ENCODE measurements at regions not wholly inside any gene's neighbourhood (a gene's known extent, or its start where the extent isn't known, plus 50 kb on each side); places are given as distances from the start of the nearest gene placed in this dataset.
"Not testable (repeated sequence)": the region's sequence is repeated elsewhere in the genome, so short reads cannot be mapped to it uniquely, and the experiment has no call there.

DNA sequence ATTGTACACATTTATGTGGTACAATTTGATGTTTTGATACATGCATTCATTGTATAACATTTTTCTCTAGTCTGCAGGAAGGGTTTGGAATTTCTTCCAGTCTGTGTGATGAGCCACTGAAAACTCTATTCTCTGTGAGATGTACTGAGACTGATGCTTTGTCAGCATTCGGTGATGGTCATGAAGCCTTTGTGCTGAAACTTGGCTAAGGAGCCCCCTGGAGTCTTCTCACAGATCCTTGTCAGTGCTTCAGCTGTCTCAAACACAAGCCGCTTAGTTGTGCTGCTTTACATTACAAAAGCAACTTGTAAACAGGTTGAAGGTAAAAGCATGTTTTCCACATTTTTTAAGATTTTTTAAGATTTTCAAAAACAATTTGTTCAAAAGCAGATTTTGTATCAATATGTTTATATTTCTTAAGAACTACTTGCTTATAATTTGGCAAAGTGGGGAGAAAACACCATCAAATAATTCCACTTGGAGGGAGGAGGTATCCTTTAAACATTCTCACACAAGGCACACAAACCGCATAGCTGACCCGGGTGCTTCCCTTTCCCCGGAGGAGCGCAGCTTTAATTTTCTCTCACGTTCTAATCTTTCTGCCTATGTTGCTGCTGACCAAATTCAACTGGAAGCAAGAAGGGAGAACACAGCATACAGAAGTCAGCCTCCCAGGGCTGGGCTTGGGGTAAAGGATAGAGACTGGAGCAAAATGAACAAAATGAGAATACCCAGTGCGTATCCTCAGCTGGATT is 249.8 kb upstream of the VSTM2A start:
- no peak for DNase-seq

DNA sequence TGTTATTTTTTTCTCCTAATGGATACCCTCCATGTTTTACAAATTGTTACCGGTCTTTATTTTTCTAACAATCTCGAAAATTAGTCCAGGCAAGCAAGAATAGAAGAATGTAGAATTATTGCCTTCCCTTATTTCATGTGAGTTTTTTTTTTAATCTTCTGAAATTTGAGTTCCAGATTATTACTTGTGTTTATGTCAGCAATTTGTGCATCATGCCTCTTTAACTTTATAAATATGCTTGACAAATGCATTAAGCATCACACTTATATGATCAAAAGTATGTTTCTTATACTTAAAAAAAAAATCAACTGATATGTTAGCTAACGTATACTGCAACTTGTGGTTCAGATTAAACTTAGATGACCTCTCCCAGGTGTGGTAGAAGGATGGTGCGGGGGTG is 242.7 kb upstream of the VSTM2A start:
- no peak for DNase-seq

DNA sequence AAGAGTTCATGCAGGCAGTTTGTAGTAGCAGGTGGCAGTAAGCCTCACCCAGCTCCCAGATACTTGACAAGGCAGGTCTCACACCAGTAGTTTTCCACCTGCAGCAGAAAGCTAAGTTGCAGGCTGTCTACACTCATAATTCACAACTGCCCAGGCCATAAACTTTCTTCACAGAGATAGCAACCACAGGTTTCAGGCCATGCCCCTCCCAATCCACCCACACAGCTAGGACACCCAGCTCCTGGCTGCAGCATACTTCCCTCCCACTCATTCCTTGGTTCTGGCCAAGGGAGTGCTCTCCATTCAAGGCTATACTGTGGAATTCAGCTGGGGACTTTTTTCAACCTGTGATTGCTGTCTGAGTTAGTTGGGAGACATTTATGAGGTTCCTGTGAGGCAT is 226.2 kb upstream of the VSTM2A start:
- DNase-seq: not testable (repeated sequence)

- DNase-seq: no peak
Observed at GRCh38 chr7:54326592-54327167, 215.5 kb upstream of the VSTM2A start.

DNA sequence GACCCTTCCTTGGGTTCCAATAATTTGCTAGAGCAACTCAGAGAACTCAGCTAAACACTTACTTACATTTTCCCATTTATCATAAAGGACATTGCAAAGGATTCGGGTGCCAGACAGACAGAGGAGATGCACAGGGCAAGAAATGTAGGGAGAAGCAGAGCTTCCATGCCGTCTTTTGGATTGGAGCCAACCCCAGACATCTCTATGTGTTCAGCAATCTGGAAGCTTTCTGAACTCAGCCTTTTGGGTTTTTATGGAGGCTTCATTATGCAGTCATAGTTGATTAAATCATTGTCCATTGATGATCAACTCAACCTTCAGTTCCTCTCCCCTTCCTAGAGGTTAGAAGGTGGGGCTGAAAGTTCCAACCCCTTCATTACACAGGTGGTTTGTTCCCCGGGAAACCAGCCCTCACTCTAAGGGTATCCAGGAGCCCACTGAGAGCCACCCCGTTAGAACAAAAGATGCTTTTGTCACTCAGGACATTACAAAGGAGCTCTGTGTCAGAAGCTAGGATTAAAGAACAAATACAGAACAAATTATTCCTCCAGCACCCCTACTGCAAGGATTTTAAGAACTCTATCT is 211.9 kb upstream of the VSTM2A start:
- DNase-seq: peak; percentile 28

GRCh38 chr7:54331311-54331710 is 210.9 kb upstream of the VSTM2A start:
- DNase-seq: peak; percentile 8

- DNase-seq: no peak
Observed at GRCh38 chr7:54332301-54332700, 209.9 kb upstream of the VSTM2A start.

GRCh38 chr7:54333952-54334351 is 208.2 kb upstream of the VSTM2A start:
- no peak for DNase-seq

DNA sequence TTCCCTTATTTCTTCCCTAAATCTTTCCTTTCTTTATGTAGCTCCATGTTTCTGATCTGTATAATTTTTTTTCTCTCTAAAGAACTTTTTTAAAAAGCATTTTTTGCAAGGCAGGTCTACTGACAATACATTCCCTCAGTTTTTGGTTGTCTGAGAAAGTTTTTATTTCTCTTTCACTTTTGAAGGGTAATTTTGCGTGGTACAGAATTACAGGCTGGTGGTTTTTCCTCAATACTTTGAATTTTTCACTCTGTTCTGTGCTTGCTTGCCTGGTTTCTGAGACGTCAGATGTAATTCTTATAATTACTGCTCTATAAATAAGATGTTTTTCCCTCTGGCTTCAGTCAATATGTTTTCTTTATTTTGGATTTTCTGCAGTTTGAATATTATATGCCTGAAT is 205.4 kb upstream of the VSTM2A start:
- DNase-seq: no peak

DNA sequence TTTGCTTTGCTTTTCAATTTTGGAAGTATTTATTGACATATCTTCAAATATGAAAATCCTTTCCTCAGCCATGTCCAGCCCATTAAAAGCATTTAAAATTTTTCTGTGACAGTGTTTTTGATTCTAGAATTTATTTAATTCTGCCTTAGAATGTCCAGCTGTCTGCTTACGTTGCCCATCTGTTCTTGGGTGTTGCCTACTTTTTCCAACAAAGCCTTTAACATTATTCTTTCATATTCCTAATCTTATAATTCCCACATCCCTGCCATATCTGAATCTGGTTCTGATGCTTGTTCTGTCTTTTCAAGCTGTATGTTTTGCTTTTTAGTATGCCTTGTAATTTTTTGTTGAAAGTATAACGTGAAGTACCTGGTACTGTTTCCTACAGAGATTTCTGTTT is 204.7 kb upstream of the VSTM2A start:
- DNase-seq: no peak

- DNase-seq: no peak
Observed at GRCh38 chr7:54338319-54338718, 203.9 kb upstream of the VSTM2A start.

DNA sequence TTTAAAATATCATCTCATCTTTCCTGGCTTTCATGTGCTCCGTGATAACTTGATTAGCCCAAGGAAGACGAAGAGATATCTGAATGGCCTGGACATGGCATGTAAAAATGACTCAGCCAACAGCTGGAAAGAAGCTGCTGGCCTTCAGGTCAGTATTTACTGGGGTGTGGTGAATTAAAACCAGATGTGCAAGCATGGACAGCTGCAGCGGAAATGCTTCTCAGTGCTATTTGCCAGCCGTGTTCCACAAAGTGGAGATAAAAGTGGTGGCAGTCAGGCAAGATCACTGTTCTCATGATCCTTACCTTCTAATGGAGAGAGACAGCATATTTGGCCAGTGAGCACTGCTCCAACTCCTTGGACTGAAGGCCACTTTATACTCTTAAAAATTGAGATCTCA is 203.1 kb upstream of the VSTM2A start:
- no peak for DNase-seq

DNA sequence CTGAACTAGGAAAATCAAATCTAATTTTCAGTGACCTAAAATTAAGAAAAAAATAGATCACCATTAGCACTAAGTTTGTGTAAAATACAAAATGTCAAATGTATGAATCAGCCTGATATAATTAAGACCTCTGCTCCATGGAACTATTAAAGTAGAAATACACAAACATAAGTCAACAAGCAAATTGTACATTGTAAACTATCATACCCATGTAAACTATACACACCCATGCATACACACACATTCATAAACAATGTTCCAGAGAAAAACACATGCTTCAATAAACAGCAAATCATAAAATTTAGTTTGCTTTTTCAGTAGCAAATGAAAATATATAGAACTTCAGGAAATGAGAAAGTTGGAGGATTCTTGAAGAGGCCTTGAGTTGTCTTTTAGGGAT is 199.7 kb upstream of the VSTM2A start:
- DNase-seq: no peak

DNA sequence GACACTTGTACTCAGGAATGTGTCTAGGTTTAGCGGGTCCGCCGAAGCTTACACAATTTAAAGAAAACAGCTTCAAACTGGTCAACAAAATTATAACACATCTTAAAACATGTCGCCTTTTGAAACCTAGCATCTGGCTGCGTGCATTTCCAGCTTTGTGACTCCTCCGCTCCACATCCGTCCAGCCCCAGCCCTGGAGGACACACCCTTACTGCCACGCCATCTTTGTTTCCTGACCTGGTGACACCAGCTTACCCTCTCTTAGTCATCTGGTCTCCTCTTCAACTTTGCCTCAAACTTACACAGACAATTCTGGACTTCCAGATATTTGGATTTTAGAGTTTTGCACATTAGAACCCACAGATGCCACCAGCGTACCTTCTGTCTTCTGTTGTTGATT is 198.7 kb upstream of the VSTM2A start:
- no peak for DNase-seq

- DNase-seq: no peak
Observed at GRCh38 chr7:54345746-54346145, 196.4 kb upstream of the VSTM2A start.

GRCh38 chr7:54349229-54349628 is 192.9 kb upstream of the VSTM2A start:
- DNase-seq: no peak

GRCh38 chr7:54354436-54354835 is 187.7 kb upstream of the VSTM2A start:
- DNase-seq: no peak

DNA sequence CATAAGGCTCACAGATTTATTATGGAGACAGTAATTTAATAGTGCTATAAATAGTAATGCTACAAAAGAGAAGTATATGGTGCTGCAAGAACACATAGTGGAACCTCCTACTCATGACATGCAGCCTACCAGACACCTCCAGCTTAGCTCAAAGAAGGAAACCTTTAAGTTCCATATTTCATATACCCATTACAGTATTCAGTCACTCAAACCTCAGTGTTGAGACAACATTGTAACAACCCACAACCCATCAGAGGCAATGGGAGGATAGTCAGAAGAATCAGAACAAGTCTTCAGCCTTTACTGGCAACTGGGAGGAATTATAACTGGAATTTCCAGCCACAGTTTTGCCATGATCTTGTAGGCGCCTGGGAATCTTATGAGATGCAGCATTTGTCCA is 186.3 kb upstream of the VSTM2A start:
- no peak for DNase-seq

- DNase-seq: no peak
Observed at GRCh38 chr7:54360075-54360840, 181.9 kb upstream of the VSTM2A start.

- no peak for DNase-seq
Observed at GRCh38 chr7:54390565-54390964, 151.6 kb upstream of the VSTM2A start.

DNA sequence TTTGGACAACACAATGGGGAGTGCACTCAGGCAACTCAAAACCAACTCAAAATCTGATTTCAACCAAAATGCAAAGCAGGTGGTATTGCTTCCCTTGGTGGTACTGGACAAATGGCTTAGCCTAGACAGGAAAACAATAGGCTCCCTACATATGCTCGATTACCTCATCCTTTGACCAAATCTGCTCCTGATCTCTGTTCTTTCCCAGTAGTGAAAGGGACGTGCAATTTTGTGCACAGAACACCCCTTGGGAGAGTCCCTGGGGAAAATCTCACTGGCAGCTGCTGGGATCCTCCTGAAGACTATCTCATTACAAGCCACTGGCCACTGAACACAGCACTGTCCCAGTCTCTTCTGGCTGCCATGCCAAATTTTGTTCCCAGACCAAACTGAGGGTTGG is 149.2 kb upstream of the VSTM2A start:
- no peak for DNase-seq

DNA sequence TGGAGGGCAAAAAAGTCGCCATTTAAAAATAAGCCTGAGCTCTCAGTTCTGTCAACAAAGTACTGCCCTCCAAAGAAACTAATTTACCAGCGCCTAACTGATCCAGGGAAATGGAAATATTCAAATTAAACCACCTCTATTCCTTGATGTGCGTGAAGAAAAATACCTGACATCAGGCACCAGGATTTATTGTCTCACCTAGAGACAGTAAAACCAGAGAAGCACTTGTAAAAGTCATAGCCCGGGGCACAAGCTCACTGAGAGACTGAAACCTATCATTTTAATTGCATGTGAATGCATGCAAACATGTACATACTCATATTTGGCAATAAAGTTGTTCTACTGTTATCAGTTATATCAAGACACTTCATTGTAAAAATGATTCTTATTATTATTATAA is 147.3 kb upstream of the VSTM2A start:
- peak; percentile 19 for DNase-seq

GRCh38 chr7:54397836-54398612 is 144.2 kb upstream of the VSTM2A start:
- no peak for DNase-seq
